GM19372 (cell line): ENCODE measurements at regions not wholly inside any gene's neighbourhood (a gene's known extent, or its start where the extent isn't known, plus 50 kb on each side); places are given as distances from the start of the nearest gene placed in this dataset.

Experiments
- ATAC-seq: cut with Tn5 transposase; IDR thresholded peaks from one replicate; pipeline ENCODE4 v1.9.1; 2021; ENCODE audit warnings: mild to moderate bottlenecking, low read depth, moderate library complexity; ENCODE audit not compliant: unreplicated experiment

DNA sequence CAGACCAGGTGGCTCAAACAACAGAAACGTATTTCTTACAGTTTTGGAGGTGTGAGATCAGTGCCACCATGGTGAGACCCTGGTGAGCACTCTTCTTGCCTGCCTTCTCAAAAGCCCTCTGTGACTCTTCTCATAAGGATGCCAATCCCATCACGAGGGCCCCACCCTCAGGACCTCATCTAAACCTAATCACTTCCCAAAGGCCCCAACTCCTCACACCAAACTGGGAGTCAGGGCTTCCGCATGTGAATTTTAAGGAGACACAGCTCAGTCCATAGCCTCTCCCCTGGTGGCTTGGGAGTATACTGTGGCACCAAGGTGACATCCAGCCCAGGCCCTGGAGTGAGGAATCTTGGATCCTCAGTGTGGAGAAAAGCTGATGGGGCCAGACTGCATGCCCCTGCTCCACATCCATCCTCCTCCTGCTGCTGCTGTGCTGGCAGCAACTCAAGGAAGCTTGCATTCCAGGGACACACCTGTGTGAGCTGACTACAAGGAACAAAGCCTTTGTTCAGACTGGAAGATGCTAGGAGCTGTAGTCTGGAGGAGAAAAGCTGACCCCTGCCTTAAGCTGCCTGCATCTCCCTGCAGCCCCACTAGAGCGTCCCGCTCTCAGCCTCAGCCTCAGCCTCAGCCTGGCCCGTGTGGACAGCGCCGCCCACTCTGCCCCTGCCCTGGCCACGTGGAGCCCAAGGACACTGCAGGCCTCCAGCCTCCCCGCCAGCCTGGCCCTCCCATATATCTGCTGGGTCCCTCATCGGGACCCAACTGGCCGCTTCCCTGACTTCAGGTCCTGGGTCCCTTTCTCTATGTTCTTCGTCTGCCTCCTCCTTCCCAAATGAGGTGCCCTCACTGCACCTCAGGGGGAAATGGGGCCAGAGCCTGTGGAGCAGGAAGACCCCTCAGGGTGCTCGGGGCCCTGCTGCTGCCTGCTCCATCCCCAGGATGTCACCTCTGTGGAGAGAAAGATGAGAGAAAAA lies 87.8 kb upstream of the RAB6C start:
- no peak for ATAC-seq

DNA sequence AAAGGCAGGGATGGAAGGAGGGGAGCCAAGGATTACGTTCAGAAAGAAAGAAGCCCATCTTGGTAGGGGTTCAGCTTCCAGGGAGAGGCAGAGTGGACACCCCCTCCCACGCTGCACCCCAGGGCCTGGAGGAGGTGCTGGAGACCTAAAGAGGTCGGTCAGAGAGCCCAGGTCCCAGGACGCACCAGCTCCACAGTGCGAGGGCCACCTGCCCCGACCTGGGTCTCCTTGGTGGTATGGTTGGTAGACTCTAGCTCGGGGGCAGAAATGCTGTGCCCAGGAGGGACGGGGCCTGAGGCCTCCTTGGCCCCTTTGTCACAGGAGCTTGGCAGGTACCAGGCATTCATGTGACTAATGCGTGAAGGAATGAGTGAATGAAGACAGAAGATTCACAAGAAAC lies 87.1 kb upstream of the RAB6C start:
- ATAC-seq: no peak

DNA sequence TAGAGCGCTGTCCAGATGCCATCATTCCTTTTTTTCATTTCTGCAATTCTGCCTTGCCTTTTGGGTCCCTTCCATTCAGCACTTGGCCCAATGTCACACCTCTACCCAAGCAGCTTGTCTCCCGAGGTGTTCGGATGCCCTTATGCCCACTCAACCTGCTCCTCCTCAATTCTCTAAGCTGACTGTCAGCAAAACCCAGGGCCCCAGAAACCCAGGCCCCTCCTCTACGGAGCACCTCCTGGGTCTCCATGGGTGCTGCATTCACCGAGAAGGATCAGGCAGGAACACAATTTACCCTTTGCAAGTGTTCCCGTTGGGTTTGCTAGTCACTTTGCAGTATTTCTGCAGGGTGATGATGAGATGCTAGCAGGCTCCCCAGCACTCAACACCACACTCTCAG lies 86.7 kb upstream of the RAB6C start:
- ATAC-seq: no peak

GRCh38 chr2:129893244-129893643 lies 86.2 kb upstream of the RAB6C start:
- no peak for ATAC-seq

- ATAC-seq: no peak
Measured at GRCh38 chr2:129894616-129895015, 84.8 kb upstream of the RAB6C start.

- ATAC-seq: no peak
Measured at GRCh38 chr2:129895061-129895460, 84.4 kb upstream of the RAB6C start.

DNA sequence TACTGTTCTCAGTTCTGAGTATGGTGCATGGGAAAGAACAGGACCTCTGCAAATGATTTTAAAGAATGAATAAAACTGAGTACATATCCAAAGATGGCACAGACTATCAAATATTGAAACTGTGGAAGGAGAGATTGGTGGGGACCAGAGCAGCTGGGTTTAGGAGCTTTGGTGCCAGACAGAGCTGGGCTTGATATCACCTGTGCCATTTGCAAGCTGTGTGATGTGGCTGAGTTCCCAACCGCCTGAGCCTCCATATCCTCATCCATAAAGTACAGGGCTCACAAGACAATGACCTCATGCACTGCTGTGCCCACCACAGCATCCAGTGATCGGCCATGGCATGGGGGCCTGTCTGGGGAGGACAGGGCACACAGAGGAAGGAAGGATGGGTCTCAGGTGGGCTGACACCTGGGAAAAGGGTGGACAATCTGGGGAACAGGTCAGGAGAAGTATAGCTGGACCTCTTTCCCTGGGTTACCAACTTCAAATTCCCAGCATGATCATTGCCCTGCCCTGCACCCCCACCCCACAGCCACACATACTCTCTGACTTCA lies 83.9 kb upstream of the RAB6C start:
- no peak for ATAC-seq

- no peak for ATAC-seq
Measured at GRCh38 chr2:129896226-129897100, 83.0 kb upstream of the RAB6C start.

GRCh38 chr2:129901754-129902415 lies 77.6 kb upstream of the RAB6C start:
- no peak for ATAC-seq

- ATAC-seq: no peak
Measured at GRCh38 chr2:129902731-129903585, 76.5 kb upstream of the RAB6C start.

- no peak for ATAC-seq
Measured at GRCh38 chr2:129903586-129904425, 75.7 kb upstream of the RAB6C start.

GRCh38 chr2:129904532-129905446 lies 74.7 kb upstream of the RAB6C start:
- ATAC-seq: no peak

DNA sequence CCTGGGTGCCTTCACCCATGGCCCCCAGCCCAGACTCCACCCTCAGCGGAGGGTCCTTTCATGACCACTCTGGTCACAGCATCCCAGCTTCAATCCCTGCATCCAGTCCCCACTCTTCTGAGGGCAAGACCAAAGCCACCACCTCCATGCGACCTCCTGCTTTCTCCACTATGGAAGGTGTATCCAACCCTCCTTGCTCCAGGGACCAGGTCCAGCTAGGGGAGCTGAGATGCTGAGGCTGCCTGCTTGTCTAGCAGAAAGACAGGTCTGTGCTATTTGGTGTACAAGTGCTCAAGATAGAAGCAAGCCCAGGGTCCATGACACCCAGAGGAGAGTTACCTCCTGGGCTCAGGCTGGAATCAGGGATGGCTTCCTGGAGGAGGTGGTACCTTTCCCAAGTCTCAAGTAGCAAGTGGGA lies 73.8 kb upstream of the RAB6C start:
- no peak for ATAC-seq

DNA sequence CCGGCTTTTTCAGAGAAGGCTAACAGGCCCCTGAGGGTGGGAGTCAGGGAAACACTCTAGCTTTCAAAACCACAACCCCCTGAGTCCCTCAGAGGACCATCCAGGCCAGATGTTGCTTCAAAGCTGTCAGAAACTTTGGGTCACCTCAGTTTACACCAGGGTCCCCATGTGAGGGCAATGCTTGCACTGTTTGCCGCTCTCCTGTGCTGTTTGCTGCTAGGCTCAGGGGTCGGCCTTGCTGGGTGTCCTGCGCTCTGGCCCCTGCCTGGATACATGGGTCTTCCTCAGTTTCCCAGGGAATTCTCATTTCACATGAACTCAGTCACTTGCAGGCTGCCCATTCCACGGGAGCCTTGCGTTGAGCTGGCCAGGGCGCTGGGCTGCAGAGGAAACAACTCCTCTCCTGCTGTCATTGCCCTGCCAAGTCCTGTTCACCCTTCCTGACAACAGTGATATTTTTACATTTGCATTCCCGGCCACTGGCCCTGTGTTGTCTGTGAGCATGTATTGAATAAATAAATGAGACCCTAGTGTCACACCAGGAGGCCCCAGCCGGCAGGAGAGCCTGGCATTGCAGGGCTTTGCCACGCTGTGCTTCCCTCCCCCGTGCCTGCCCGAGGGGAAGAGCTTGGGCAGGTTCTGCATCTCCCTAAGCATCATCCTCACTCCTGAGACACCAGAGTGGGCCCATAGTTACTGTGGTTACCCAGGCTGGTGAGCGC lies 73.2 kb upstream of the RAB6C start:
- ATAC-seq: no peak

DNA sequence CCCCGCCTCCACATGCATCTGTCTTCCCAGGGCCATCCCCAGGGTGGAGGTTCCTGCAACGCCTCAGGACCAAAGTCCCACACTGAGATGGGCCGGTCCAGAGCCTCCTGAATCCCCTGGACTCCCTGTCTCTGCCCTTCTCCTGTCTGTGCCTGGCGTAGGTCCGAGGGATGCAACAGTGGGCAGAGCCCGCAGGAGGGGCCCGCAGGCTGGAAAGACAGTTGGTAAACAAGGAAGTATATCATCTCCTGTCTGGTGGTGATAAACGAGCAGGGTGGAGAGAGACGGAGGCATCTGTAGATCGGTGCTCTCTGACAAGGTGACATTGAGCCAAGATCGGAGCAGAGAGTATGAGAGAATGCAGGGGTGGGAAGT lies 72.6 kb upstream of the RAB6C start:
- no peak for ATAC-seq

DNA sequence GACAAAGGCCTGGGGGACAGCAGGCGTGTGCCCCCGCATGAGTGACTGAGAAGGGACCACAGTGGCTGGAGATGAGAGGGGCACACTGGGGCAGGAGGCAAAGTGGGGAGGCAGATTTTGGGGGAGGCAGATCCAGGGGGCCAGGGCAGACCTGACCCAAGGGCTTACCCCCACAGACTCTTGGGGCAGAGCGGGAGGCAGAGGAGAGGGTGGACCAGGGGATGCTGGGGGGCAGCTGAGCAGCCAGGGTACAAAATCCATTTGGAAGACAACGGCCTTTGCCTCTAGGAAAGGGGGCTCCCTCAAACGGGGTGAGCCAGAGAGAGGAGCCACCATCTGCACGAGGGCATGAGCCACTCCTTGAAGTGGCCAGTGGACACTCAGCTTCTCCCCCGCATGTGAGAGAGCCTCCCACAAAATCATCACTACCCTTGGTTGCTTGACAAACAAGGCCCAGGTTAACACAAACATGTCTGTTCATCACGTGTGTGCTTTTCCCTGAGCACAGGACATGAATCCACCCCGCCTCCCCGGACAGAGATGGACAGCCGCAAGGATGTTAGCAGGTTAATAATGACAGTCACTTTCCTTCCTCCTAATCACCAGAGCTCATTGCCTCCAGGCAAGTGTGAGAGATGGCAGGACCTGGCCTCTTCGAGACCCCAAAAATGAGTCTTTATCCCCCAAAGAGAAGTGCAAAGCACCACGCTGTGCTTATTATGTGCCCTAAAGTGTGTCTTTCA lies 72.0 kb upstream of the RAB6C start:
- ATAC-seq: no peak
